ENCODE measurements at regions not wholly inside any gene's neighbourhood (a gene's known extent, or its start where the extent isn't known, plus 50 kb on each side); places are given as distances from the start of the nearest gene placed in this dataset.

DNA sequence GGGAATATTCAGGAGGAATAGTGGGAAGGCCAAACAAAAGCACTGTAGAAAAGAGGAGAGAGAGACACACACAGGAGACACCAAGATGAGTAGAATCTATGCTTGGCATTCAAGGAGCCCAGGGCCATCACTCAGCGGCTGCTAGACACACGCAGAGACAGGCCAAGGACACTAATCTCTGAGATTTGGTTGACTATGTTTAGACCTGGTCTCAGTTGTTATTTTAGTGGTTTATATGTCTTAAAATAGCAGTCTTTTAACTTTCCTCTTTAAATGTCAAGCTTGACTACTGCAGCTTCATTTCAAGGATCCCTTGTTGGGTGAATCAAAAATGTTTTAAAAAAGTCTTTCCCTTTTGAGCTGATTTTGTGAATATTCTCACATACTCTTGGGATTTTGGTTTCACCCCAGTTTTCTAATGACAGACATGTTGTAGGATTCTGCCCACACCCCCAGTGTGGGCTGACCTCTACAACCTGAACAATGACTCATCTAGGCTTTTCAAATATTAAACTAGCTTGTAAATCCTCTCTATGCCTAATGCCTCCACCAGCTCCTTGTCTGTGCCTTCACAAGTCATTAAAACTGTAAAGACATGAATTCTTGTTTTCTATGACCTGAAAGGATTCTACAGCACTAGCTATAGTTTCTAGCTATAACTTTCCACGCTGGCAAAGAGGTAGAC, 142.7 kb upstream of the EXOC2 start:
- TF ChIP-seq, protein P1, sequence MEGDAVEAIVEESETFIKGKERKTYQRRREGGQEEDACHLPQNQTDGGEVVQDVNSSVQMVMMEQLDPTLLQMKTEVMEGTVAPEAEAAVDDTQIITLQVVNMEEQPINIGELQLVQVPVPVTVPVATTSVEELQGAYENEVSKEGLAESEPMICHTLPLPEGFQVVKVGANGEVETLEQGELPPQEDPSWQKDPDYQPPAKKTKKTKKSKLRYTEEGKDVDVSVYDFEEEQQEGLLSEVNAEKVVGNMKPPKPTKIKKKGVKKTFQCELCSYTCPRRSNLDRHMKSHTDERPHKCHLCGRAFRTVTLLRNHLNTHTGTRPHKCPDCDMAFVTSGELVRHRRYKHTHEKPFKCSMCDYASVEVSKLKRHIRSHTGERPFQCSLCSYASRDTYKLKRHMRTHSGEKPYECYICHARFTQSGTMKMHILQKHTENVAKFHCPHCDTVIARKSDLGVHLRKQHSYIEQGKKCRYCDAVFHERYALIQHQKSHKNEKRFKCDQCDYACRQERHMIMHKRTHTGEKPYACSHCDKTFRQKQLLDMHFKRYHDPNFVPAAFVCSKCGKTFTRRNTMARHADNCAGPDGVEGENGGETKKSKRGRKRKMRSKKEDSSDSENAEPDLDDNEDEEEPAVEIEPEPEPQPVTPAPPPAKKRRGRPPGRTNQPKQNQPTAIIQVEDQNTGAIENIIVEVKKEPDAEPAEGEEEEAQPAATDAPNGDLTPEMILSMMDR (IDR thresholded peaks at IDR 0.05; ENCODE audit: insufficient read depth, low read length): no peak
- TF ChIP-seq GABPA (IDR thresholded peaks at IDR 0.05; ENCODE audit: low read depth): no peak
- TF ChIP-seq, protein P2, sequence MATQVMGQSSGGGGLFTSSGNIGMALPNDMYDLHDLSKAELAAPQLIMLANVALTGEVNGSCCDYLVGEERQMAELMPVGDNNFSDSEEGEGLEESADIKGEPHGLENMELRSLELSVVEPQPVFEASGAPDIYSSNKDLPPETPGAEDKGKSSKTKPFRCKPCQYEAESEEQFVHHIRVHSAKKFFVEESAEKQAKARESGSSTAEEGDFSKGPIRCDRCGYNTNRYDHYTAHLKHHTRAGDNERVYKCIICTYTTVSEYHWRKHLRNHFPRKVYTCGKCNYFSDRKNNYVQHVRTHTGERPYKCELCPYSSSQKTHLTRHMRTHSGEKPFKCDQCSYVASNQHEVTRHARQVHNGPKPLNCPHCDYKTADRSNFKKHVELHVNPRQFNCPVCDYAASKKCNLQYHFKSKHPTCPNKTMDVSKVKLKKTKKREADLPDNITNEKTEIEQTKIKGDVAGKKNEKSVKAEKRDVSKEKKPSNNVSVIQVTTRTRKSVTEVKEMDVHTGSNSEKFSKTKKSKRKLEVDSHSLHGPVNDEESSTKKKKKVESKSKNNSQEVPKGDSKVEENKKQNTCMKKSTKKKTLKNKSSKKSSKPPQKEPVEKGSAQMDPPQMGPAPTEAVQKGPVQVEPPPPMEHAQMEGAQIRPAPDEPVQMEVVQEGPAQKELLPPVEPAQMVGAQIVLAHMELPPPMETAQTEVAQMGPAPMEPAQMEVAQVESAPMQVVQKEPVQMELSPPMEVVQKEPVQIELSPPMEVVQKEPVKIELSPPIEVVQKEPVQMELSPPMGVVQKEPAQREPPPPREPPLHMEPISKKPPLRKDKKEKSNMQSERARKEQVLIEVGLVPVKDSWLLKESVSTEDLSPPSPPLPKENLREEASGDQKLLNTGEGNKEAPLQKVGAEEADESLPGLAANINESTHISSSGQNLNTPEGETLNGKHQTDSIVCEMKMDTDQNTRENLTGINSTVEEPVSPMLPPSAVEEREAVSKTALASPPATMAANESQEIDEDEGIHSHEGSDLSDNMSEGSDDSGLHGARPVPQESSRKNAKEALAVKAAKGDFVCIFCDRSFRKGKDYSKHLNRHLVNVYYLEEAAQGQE (IDR thresholded peaks at IDR 0.05; ENCODE audit: insufficient replicate concordance, low read depth): no peak

Data from HL-60 (cell line).